Mesenteric fat pad (tissue), 1 donor: ENCODE measurements at regions not wholly inside any gene's neighbourhood (a gene's known extent, or its start where the extent isn't known, plus 50 kb on each side); places are given as distances from the start of the nearest gene placed in this dataset.
"Not testable (repeated sequence)": the region's sequence is repeated elsewhere in the genome, so short reads cannot be mapped to it uniquely, and the experiment has no call there.

Source experiments
- DNase-seq: peaks from one replicate; pipeline ENCODE4 v3.0.0-alpha.2; 2020; ENCODE audit warnings: low spot score
- donor health status: DM: yes; HTN: yes; CAD: no.

GRCh38 chr10:123377883-123378282 lies 223.7 kb downstream of the BUB3 start:
- DNase-seq = no peak

DNA sequence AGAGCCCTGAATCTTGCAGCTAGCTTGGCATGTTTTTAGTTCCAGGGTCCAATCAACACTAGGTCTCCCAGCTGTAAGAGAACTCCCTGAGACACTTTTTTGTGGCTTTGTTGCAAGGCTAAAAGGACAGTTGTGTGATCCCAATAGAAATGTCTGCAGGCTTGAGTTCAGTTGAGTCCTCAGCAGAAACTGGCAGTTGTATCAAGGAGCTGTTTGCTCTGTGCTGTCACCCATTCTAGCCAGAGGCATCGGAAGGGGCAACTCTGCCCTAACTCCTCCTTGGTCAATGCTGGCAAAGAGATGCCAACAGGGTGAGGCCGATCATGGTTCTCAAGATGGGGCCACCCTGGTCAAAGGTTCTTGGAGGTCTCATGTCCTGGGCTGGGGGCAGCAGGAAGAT lies 224.1 kb downstream of the BUB3 start:
- no peak for DNase-seq

DNA sequence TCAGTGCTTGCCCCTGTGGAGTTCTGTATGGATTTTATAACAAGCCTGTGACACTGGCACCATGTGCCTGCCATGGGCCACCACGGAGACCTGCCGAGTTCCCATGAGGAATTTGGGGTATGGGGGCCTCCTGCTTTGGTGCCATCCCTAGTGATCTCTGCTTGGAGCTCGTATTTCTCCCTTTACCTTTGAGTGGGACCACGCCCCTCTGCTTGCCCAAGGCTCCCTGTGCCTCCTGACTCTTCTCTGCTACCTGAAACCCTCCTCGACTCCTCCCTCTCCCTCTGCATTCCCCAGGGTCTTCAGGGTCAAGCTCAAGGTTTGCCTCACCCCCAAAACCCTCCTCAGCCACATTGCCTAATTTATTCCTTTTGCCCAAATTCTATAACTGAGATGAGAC lies 225.0 kb downstream of the BUB3 start:
- DNase-seq = no peak

- no peak for DNase-seq
Observed at GRCh38 chr10:123380491-123381085, 226.4 kb downstream of the BUB3 start.

GRCh38 chr10:123381224-123381623 lies 227.0 kb downstream of the BUB3 start:
- DNase-seq = no peak

GRCh38 chr10:123382491-123382890 lies 228.3 kb downstream of the BUB3 start:
- DNase-seq = no peak

DNA sequence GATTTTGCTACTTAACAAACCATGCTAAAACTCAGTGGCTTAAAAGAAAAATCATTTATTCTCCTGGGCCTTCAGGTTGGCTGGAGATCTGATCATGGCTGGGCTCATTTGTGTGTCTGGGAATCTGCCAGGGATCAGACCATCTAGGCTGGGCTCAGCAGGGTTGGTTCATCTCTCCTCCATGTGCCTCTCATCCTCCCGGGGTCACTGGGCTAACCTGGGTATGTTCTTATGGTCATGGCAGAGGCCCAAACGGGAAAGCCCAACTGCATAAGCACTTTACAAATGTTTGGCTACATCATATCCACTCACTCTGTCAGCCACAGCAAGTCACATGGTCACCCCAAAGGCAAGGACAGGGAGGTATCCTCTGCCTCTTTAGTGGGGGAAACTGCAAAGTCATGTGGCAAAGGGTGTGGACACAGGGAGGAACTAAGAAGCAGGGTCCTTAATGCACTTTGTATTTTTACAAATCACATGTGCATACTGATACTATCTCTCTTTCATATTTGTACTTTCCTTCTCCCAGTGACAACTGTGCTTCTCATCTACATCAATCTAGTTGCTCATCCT lies 231.4 kb downstream of the BUB3 start:
- no peak for DNase-seq

DNA sequence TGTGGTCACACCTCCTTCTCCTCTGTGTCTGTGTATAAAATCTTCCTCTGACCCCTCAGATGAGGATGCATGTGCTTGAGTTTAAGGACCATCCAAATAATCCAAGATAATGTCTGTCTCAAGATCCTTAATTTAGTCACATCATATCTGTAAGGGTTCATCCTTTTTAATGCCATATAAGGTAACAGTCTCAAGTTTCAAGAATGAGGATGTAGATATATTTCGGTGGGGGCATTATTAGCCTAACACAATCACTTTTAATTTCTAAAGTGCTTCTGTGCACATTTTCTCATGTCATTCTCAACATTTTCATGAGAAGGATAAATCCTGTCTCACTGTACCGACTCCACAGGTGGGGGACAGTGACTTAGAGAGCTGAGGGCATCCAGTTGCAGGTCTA lies 235.3 kb downstream of the BUB3 start:
- no peak for DNase-seq

- no peak for DNase-seq
Observed at GRCh38 chr10:123390332-123390731, 236.1 kb downstream of the BUB3 start.

DNA sequence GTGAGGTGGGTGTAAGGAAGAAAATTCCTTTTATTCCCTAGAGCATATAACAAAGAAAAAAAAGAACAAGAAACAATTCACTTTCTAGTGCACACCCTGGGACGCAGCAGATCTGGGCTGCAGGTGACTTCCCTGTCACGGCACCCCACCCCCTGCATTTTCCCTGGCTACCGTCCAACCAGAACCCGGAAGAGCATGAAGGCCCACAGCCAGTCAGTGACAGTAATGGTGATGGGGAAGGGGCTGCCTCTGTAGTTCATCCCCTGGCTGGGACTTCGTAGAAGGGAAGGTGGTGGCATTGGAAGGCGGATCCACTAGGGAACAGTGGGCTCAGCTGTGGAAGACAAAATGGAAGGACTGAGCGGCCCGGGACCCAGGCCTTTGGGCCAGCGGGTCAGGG lies 236.7 kb downstream of the BUB3 start:
- no peak for DNase-seq

GRCh38 chr10:123391275-123392028 lies 237.2 kb downstream of the BUB3 start:
- no peak for DNase-seq

GRCh38 chr10:123392182-123392963 lies 238.2 kb downstream of the BUB3 start:
- no peak for DNase-seq

GRCh38 chr10:123393170-123393569 lies 239.0 kb downstream of the BUB3 start:
- no peak for DNase-seq

GRCh38 chr10:123394382-123394781 lies 240.2 kb downstream of the BUB3 start:
- no peak for DNase-seq

GRCh38 chr10:123395234-123395633 lies 241.0 kb downstream of the BUB3 start:
- DNase-seq = not testable (repeated sequence)

GRCh38 chr10:123395906-123396305 lies 241.7 kb downstream of the BUB3 start:
- DNase-seq = no peak

GRCh38 chr10:123398180-123398591 lies 244.0 kb downstream of the BUB3 start:
- no peak for DNase-seq

DNA sequence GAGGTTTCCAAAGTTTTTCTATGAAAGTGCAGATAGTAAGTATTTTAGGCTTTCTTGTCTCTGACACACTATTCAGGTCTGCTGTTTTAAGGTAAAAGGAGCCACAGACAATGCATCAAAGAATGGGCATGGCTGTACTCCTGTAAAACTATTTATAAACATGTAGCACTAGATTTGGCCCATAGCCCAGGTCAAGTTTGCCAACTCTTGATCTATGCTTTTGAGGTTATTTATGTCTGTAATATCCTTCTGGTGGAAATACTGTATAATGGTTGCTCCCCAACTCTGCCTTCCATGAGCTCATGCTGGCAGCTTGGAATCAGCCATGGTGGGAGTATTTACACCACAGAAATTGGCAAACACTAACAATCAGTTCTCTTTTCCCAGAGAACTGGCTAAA lies 244.6 kb downstream of the BUB3 start:
- no peak for DNase-seq

GRCh38 chr10:123399276-123399839 lies 245.2 kb downstream of the BUB3 start:
- DNase-seq = no peak

DNA sequence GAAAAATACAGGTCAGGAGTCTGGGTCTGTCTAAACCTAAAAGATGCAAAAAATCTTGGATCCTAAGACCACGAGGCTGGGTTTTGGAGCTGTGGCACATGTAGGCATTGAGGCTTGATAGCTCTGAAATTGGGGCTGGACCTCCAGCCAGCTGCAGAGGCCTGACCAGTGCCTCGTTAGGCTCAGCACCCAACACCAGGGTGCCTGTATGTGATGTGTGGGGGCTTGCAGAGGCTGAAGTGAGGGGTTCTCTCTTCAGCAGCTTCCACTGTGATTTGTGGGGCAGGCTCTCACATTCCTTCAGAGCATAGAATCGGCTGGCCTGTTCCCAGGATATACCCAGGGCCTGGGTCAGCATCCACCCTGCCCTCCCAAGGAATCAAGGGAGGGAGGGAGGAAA lies 247.8 kb downstream of the BUB3 start:
- no peak for DNase-seq

DNA sequence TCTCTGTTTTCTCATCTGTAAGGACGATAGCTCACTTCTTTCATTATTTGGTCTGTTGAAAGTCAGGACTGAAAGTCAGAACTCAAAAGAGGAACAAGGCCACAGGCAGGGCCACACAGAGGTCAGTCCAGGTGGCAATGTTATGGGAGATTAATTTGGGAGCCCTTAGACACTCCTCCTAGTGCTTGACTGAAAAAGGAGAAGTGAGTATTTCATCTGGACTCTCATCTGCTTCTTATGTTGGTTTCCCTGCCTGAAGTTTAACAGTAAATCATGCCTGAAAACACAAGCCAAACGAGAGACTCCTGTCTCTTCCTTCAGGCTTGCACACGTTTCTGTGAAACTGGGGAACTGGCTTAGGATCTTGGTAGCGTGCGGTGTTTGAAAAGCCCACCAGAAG lies 248.5 kb downstream of the BUB3 start:
- no peak for DNase-seq

GRCh38 chr10:123404357-123404756 lies 250.2 kb downstream of the BUB3 start:
- no peak for DNase-seq
